Activated CD4-positive, alpha-beta T cell treated with anti-CD3 and anti-CD28 coated beads for 36 hours (primary cell): ENCODE measurements at regions not wholly inside any gene's neighbourhood (a gene's known extent, or its start where the extent isn't known, plus 50 kb on each side); places are given as distances from the start of the nearest gene placed in this dataset.

Source experiments
- ATAC-seq: fragments of 200-7000 bp; cut with Tn5 transposase; one replicate; pipeline ENCODE4 v1.10.0; 2021; ENCODE audit warnings: mild to moderate bottlenecking, moderate library complexity
- CTCF ChIA-PET: fragments of 350-600 bp; sonication (Branson Sonifier 250); formaldehyde crosslinking; loops from one replicate; lab custom pipeline; 2021; ENCODE audit warnings: antibody characterized with exemption; lab: Charles Lee
- POLR2A ChIA-PET: fragments of 350-600 bp; sonication (Branson Sonifier 250); formaldehyde crosslinking; loops from one replicate; lab custom pipeline; 2021; ENCODE audit warnings: antibody characterized with exemption, inconsistent platforms; lab: Charles Lee
- DNase-seq: peaks from one replicate; pipeline ENCODE4 v3.0.0-alpha.2; 2020
- H3K27ac Mint-ChIP-seq: one replicate; pipeline ENCODE4 v1.8.0; 2021; ENCODE audit warnings: mixed read lengths
- H3K27me3 Mint-ChIP-seq: one replicate; pipeline ENCODE4 v1.8.0; 2021; ENCODE audit warnings: mixed read lengths
- H3K36me3 Mint-ChIP-seq: one replicate; pipeline ENCODE4 v1.8.0; 2021; ENCODE audit warnings: low read depth, mixed read lengths
- H3K4me1 Mint-ChIP-seq: one replicate; pipeline ENCODE4 v1.8.0; 2021; ENCODE audit warnings: mixed read lengths
- H3K4me3 Mint-ChIP-seq: one replicate; pipeline ENCODE4 v1.8.0; 2021; ENCODE audit warnings: mild to moderate bottlenecking, moderate library complexity, mixed read lengths
- H3K9me3 Mint-ChIP-seq: one replicate; pipeline ENCODE4 v1.8.0; 2021; ENCODE audit warnings: low read depth, mixed read lengths
- intact Hi-C, 2 experiments: fragments of 100-400 bp; cut with DNase I in 1 of 2; cut with micrococcal nuclease in 1 of 2; formaldehyde crosslinking; loops; one replicate each; pipeline versions ENCODE4 v1.14.2 to v1.15.1; 2022 to 2024; cut with DNase I, micrococcal nuclease

- no peak for ATAC-seq
- H3K27ac Mint-ChIP-seq = no peak overlapping the region
- DNase-seq = no peak
- ChIA-PET POLR2A (no interaction called here), CTCF (no interaction called here)
- intact Hi-C loops = no loop called here
- H3K27me3 Mint-ChIP-seq = peaks cover 6% of the 10 kb centered on the region
- no peaks in the 10 kb centered on the region for H3K4me1 Mint-ChIP-seq
- no peaks in the 10 kb centered on the region for H3K36me3 Mint-ChIP-seq
- H3K9me3 Mint-ChIP-seq = no peaks in the 10 kb centered on the region
- no peak overlapping the region for H3K4me3 Mint-ChIP-seq
Measured at GRCh38 chr20:52098186-52098585, 93.4 kb downstream of the ZFP64 start.

- CTCF ChIA-PET = no interaction called here
Measured at GRCh38 chr20:52096117-52096516, 95.5 kb downstream of the ZFP64 start.

GRCh38 chr20:52094693-52095092, 96.9 kb downstream of the ZFP64 start:
- Mint-ChIP-seq H3K27me3 (no peaks in the 10 kb centered on the region), H3K9me3 (no peaks in the 10 kb centered on the region), H3K4me3 (no peak overlapping the region), H3K27ac (no peak overlapping the region), H3K36me3 (peaks cover 3% of the 10 kb centered on the region), H3K4me1 (no peaks in the 10 kb centered on the region)
- no peak for ATAC-seq
- ChIA-PET CTCF (no interaction called here), POLR2A (no interaction called here)
- intact Hi-C loops = no loop called here
- DNase-seq = no peak

More at GRCh38 chr20:52096117-52096516, 95.5 kb downstream of the ZFP64 start:
- Mint-ChIP-seq H3K4me3 (no peak overlapping the region), H3K36me3 (no peaks in the 10 kb centered on the region), H3K4me1 (no peaks in the 10 kb centered on the region), H3K27ac (no peak overlapping the region), H3K27me3 (no peaks in the 10 kb centered on the region), H3K9me3 (no peaks in the 10 kb centered on the region)
- DNase-seq (no peak), ATAC-seq (no peak)
- intact Hi-C loops = no loop called here
- POLR2A ChIA-PET = no interaction called here

DNA sequence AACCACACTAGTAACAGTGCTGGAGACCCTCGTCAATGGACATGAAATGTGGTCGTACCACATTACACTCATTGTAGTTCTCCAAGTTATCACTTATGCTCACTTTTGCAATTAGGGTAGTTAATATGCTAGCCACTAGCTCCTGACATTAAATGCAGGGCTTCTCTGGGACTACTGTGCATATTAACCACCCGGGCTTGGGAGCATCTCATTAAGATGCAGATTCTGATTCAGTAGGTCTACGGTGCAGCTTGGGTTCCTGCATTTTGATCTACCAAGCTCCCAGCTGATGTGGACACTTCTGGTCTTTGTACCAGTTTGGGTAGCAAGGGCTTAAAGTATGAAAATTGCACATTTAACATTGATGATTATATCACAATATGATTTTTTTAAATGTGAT, 98.0 kb downstream of the ZFP64 start:
- ChIA-PET CTCF (no interaction called here), POLR2A (no interaction called here)
- no peak for ATAC-seq
- H3K36me3 Mint-ChIP-seq = peaks cover 8% of the 10 kb centered on the region
- no peak overlapping the region for H3K27ac Mint-ChIP-seq
- H3K9me3 Mint-ChIP-seq = no peaks in the 10 kb centered on the region
- no peak for DNase-seq
- intact Hi-C loops = no loop called here
- H3K27me3 Mint-ChIP-seq = no peaks in the 10 kb centered on the region
- H3K4me3 Mint-ChIP-seq = no peak overlapping the region
- no peaks in the 10 kb centered on the region for H3K4me1 Mint-ChIP-seq

- H3K27ac Mint-ChIP-seq = no peak overlapping the region
- no peak overlapping the region for H3K4me3 Mint-ChIP-seq
- CTCF ChIA-PET = no interaction called here
Measured at GRCh38 chr20:52090035-52090434, 101.5 kb downstream of the ZFP64 start.

DNA sequence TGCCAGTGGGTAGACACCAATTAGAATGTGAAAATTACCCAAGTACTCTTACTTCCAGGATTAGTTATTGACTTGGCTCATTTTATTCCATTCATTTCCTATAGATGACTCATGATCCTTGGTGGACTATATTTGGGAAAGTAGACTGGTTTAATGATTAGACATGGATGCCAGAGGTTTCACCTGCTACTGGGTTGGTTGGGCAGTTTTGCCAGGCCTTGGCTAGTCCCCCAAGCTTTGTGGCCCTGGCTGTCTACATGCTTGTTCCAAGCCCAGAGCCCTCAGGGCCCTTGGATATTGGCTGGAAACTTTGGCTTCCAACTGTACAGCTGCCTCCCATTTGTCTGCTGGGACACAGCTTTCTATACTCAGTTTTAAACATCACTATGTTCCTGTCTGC, 104.1 kb downstream of the ZFP64 start:
- H3K4me1 Mint-ChIP-seq = peaks cover 6% of the 10 kb centered on the region
- no peak overlapping the region for H3K27ac Mint-ChIP-seq
- peaks cover 14% of the 10 kb centered on the region for H3K9me3 Mint-ChIP-seq
- DNase-seq = no peak
- no peak overlapping the region for H3K4me3 Mint-ChIP-seq
- H3K27me3 Mint-ChIP-seq = no peaks in the 10 kb centered on the region
- intact Hi-C loops = loop anchor here in 1 of 2 experiments (10.0 kb wide), 1 partner anchor 713 kb away; no protein-coding TSS in a partner anchor
- no peak for ATAC-seq
- H3K36me3 Mint-ChIP-seq = peaks cover 36% of the 10 kb centered on the region
- ChIA-PET POLR2A (no interaction called here), CTCF (interaction anchor here (0.7 kb wide), 2 partner anchors 371 to 780 kb away, joined by 3 read pairs; no protein-coding TSS in a partner anchor)

More at GRCh38 chr20:52090035-52090434, 101.5 kb downstream of the ZFP64 start:
- H3K27me3 Mint-ChIP-seq = no peaks in the 10 kb centered on the region
- intact Hi-C loops = no loop called here
- ATAC-seq (no peak), DNase-seq (no peak)
- H3K36me3 Mint-ChIP-seq = peaks cover 34% of the 10 kb centered on the region
- H3K9me3 Mint-ChIP-seq = peaks cover 14% of the 10 kb centered on the region
- POLR2A ChIA-PET = interaction anchor here (0.6 kb wide), 1 partner anchor 209 kb away, joined by 3 read pairs; no protein-coding TSS in a partner anchor
- H3K4me1 Mint-ChIP-seq = no peaks in the 10 kb centered on the region

GRCh38 chr20:52086878-52087277, 104.7 kb downstream of the ZFP64 start:
- DNase-seq (no peak), ATAC-seq (no peak)
- intact Hi-C loops = loop anchor here in 1 of 2 experiments (10.0 kb wide), 1 partner anchor 712 kb away; no protein-coding TSS in a partner anchor
- POLR2A ChIA-PET = no interaction called here
- Mint-ChIP-seq H3K9me3 (peaks cover 14% of the 10 kb centered on the region), H3K27me3 (no peaks in the 10 kb centered on the region), H3K4me3 (no peak overlapping the region), H3K4me1 (peaks cover 6% of the 10 kb centered on the region), H3K27ac (no peak overlapping the region), H3K36me3 (peaks cover 36% of the 10 kb centered on the region)
- CTCF ChIA-PET = no interaction called here

DNA sequence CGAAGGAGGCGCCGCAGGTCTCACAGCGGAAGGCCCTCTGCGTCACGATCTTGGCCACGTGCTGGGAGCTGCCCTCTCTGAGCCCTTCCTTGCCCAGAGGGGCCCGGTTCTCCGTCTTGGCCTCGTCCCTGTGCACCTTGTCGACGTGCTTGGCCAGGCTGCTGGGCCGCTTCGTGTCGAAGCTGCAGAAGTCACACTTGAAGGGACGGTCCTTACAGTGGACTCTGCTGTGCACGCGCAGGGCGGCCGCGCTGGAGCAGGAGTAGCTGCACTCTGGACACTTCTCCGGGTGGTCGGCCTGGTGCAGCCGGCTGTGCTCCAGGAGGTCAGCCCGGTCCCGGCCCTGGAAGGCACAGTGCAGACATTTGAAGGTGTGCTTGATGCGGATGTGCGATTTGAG, 106.9 kb downstream of the ZFP64 start:
- H3K36me3 Mint-ChIP-seq = peaks cover 34% of the 10 kb centered on the region
- peaks cover 6% of the 10 kb centered on the region for H3K4me1 Mint-ChIP-seq
- intact Hi-C loops = loop anchor here (5.0 to 10.0 kb wide), 5 partner anchors 287 to 1097 kb away; no protein-coding TSS in a partner anchor
- no peaks in the 10 kb centered on the region for H3K27me3 Mint-ChIP-seq
- POLR2A ChIA-PET = no interaction called here
- CTCF ChIA-PET = no interaction called here
- DNase-seq (no peak), ATAC-seq (no peak)
- peaks cover 14% of the 10 kb centered on the region for H3K9me3 Mint-ChIP-seq
- H3K27ac Mint-ChIP-seq = no peak overlapping the region
- H3K4me3 Mint-ChIP-seq = no peak overlapping the region

- POLR2A ChIA-PET = no interaction called here
- no peak overlapping the region for H3K27ac Mint-ChIP-seq
- no peaks in the 10 kb centered on the region for H3K27me3 Mint-ChIP-seq
Measured at GRCh38 chr20:52083627-52084232, 107.8 kb downstream of the ZFP64 start.

DNA sequence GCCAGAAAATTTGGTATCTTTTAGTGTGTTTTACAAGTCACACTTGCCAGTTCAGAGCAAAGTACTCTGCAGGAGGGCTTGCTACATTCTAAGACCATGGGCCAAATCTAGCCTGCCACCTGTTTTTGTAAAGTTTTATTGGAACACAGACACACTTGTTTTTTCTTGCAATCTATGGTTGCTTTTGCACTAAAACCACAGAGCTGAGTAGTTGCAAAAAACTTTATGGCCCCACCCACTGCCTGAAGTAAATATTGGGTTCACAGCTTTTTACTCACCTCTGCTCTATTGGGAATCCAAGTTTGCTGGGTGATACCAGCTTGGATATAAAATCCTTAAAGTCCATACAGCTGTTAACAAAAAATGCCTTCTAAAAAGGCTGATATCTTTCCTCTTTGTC, 109.0 kb downstream of the ZFP64 start:
- ChIA-PET CTCF (interaction anchor here (0.7 to 1.4 kb wide), 4 partner anchors 10 to 445 kb away, joined by 3 to 5 read pairs (median 4); no protein-coding TSS in a partner anchor), POLR2A (no interaction called here)
- Mint-ChIP-seq H3K4me3 (no peak overlapping the region), H3K36me3 (peaks cover 18% of the 10 kb centered on the region), H3K9me3 (peaks cover 9% of the 10 kb centered on the region), H3K4me1 (peaks cover 6% of the 10 kb centered on the region), H3K27ac (no peak overlapping the region), H3K27me3 (no peaks in the 10 kb centered on the region)
- ATAC-seq (no peak), DNase-seq (no peak)
- intact Hi-C loops = loop anchor here (1.0 to 10.0 kb wide), 9 partner anchors 282 to 1095 kb away; no protein-coding TSS in a partner anchor

More at GRCh38 chr20:52083627-52084232, 107.8 kb downstream of the ZFP64 start:
- peaks cover 14% of the 10 kb centered on the region for H3K9me3 Mint-ChIP-seq
- CTCF ChIA-PET = interaction anchor here (0.8 to 1.4 kb wide), 5 partner anchors 11 to 446 kb away, joined by 3 to 5 read pairs (median 4); no protein-coding TSS in a partner anchor
- intact Hi-C loops = loop anchor here (1.0 to 10.0 kb wide), 9 partner anchors 283 to 1096 kb away; no protein-coding TSS in a partner anchor
- H3K36me3 Mint-ChIP-seq = peaks cover 30% of the 10 kb centered on the region
- H3K4me3 Mint-ChIP-seq = no peak overlapping the region
- DNase-seq (peak; percentile 73), ATAC-seq (no peak)
- peaks cover 6% of the 10 kb centered on the region for H3K4me1 Mint-ChIP-seq

- intact Hi-C loops = loop anchor here (2.0 to 10.0 kb wide), 7 partner anchors 284 to 1094 kb away; no protein-coding TSS in a partner anchor
- POLR2A ChIA-PET = no interaction called here
- H3K4me1 Mint-ChIP-seq = peaks cover 6% of the 10 kb centered on the region
- no peak overlapping the region for H3K4me3 Mint-ChIP-seq
- peaks cover 2% of the 10 kb centered on the region for H3K9me3 Mint-ChIP-seq
- DNase-seq (no peak), ATAC-seq (no peak)
- peaks cover 10% of the 10 kb centered on the region for H3K36me3 Mint-ChIP-seq
- H3K27ac Mint-ChIP-seq = no peak overlapping the region
- no peaks in the 10 kb centered on the region for H3K27me3 Mint-ChIP-seq
- CTCF ChIA-PET = interaction anchor here (0.6 to 1.3 kb wide), 3 partner anchors 15 to 282 kb away, joined by 3 read pairs; no protein-coding TSS in a partner anchor
Measured at GRCh38 chr20:52081791-52082190, 109.8 kb downstream of the ZFP64 start.

GRCh38 chr20:52081066-52081465, 110.5 kb downstream of the ZFP64 start:
- intact Hi-C loops = loop anchor here (5.0 to 10.0 kb wide), 5 partner anchors 284 to 1094 kb away; no protein-coding TSS in a partner anchor
- Mint-ChIP-seq H3K4me3 (no peak overlapping the region), H3K9me3 (no peaks in the 10 kb centered on the region), H3K36me3 (peaks cover 7% of the 10 kb centered on the region), H3K27me3 (no peaks in the 10 kb centered on the region), H3K27ac (no peak overlapping the region), H3K4me1 (peaks cover 6% of the 10 kb centered on the region)
- ChIA-PET POLR2A (no interaction called here), CTCF (interaction anchor here (1.0 to 1.3 kb wide), 2 partner anchors 14 to 281 kb away, joined by 3 read pairs; no protein-coding TSS in a partner anchor)
- no peak for DNase-seq
- ATAC-seq = no peak
